HG02885 (cell line): ENCODE measurements at regions not wholly inside any gene's neighbourhood (a gene's known extent, or its start where the extent isn't known, plus 50 kb on each side); places are given as distances from the start of the nearest gene placed in this dataset.

Experiments
- ATAC-seq: cut with Tn5 transposase; IDR thresholded peaks from one replicate; pipeline ENCODE4 v1.9.1; 2021; ENCODE audit warnings: mild to moderate bottlenecking; ENCODE audit not compliant: unreplicated experiment, poor library complexity

GRCh38 chrX:6708676-6709380 is 173.9 kb upstream of the VCX3A start:
- no peak for ATAC-seq

GRCh38 chrX:6708041-6708440 is 173.1 kb upstream of the VCX3A start:
- no peak for ATAC-seq

GRCh38 chrX:6707497-6707896 is 172.6 kb upstream of the VCX3A start:
- no peak for ATAC-seq

- no peak for ATAC-seq
Observed at GRCh38 chrX:6701085-6701484, 166.2 kb upstream of the VCX3A start.

- ATAC-seq: no peak
Observed at GRCh38 chrX:6695717-6696116, 160.8 kb upstream of the VCX3A start.

- ATAC-seq: no peak
Observed at GRCh38 chrX:6694977-6695376, 160.1 kb upstream of the VCX3A start.

GRCh38 chrX:6694221-6694620 is 159.3 kb upstream of the VCX3A start:
- ATAC-seq: no peak

GRCh38 chrX:6693051-6693450 is 158.1 kb upstream of the VCX3A start:
- no peak for ATAC-seq

GRCh38 chrX:6685489-6685888 is 150.6 kb upstream of the VCX3A start:
- no peak for ATAC-seq

GRCh38 chrX:6683353-6683752 is 148.4 kb upstream of the VCX3A start:
- ATAC-seq: peak; percentile 78

- no peak for ATAC-seq
Observed at GRCh38 chrX:6681521-6682145, 146.7 kb upstream of the VCX3A start.

GRCh38 chrX:6679988-6680387 is 145.1 kb upstream of the VCX3A start:
- no peak for ATAC-seq

GRCh38 chrX:6679550-6679949 is 144.6 kb upstream of the VCX3A start:
- no peak for ATAC-seq

GRCh38 chrX:6678313-6678712 is 143.4 kb upstream of the VCX3A start:
- ATAC-seq: no peak

- no peak for ATAC-seq
Observed at GRCh38 chrX:6674734-6675133, 139.8 kb upstream of the VCX3A start.

- peak; percentile 61 for ATAC-seq
Observed at GRCh38 chrX:6667048-6667768, 132.3 kb upstream of the VCX3A start.

- no peak for ATAC-seq
Observed at GRCh38 chrX:6666624-6667023, 131.7 kb upstream of the VCX3A start.

GRCh38 chrX:6661736-6662135 is 126.8 kb upstream of the VCX3A start:
- ATAC-seq: no peak

GRCh38 chrX:6660567-6661264 is 125.8 kb upstream of the VCX3A start:
- ATAC-seq: no peak

GRCh38 chrX:6645216-6645615 is 110.3 kb upstream of the VCX3A start:
- no peak for ATAC-seq

GRCh38 chrX:6644411-6644810 is 109.5 kb upstream of the VCX3A start:
- ATAC-seq: no peak
